Neural cell (in vitro differentiated cells): ENCODE measurements at regions not wholly inside any gene's neighbourhood (a gene's known extent, or its start where the extent isn't known, plus 50 kb on each side); places are given as distances from the start of the nearest gene placed in this dataset.

Experiments used
- CTCF ChIP-seq: fragments of 450-650 bp; IDR thresholded peaks from 2 replicates; pipeline ENCODE4 v1.5.1; 2014; ENCODE audit warnings: antibody characterized with exemption, mild to moderate bottlenecking, moderate library complexity; ENCODE audit not compliant: poor library complexity, severe bottlenecking
- EP300 ChIP-seq: fragments of 450-650 bp; conservative IDR thresholded peaks from 2 replicates; pipeline ENCODE4 v1.6.1; 2014; ENCODE audit warnings: antibody characterized with exemption, mild to moderate bottlenecking, moderate library complexity; ENCODE audit not compliant: poor library complexity, severe bottlenecking
- TF ChIP-seq, protein P1 (sequence below): IDR thresholded peaks from 2 replicates; pipeline ENCODE4 v1.6.1; 2012; ENCODE audit warnings: borderline replicate concordance

DNA sequence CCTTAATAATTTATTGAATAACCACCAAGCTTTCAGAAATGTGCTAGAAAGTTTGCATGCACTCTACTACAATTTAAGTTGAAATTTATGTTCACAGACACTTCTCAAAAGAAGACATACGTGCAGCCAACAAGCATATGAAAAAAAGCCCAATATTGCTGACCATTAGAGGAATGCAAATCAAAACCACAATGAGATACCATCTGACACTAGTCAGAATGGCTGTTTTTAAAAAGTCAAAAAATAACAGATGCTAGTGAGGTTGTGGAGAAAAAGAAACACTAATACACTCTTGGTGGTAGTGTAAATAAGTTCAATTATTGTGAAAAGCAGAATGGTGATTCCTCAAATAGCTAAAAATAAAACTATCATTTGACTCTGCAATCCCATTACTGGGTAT lies 308.8 kb upstream of the PCDH9 start:
- no peak for TF ChIP-seq CTCF
- no peak for TF ChIP-seq EP300
- TF ChIP-seq, protein P1, sequence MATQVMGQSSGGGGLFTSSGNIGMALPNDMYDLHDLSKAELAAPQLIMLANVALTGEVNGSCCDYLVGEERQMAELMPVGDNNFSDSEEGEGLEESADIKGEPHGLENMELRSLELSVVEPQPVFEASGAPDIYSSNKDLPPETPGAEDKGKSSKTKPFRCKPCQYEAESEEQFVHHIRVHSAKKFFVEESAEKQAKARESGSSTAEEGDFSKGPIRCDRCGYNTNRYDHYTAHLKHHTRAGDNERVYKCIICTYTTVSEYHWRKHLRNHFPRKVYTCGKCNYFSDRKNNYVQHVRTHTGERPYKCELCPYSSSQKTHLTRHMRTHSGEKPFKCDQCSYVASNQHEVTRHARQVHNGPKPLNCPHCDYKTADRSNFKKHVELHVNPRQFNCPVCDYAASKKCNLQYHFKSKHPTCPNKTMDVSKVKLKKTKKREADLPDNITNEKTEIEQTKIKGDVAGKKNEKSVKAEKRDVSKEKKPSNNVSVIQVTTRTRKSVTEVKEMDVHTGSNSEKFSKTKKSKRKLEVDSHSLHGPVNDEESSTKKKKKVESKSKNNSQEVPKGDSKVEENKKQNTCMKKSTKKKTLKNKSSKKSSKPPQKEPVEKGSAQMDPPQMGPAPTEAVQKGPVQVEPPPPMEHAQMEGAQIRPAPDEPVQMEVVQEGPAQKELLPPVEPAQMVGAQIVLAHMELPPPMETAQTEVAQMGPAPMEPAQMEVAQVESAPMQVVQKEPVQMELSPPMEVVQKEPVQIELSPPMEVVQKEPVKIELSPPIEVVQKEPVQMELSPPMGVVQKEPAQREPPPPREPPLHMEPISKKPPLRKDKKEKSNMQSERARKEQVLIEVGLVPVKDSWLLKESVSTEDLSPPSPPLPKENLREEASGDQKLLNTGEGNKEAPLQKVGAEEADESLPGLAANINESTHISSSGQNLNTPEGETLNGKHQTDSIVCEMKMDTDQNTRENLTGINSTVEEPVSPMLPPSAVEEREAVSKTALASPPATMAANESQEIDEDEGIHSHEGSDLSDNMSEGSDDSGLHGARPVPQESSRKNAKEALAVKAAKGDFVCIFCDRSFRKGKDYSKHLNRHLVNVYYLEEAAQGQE: no peak
